ENCODE measurements at regions not wholly inside any gene's neighbourhood (a gene's known extent, or its start where the extent isn't known, plus 50 kb on each side); places are given as distances from the start of the nearest gene placed in this dataset.

GRCh38 chr3:193168931-193169330 lies 72.1 kb upstream of the PLAAT1 start (continued):
- TF ChIP-seq PBX3 (IDR thresholded peaks at IDR 0.05): no peak
- no peak for TF ChIP-seq POLR2AphosphoS5 (IDR thresholded peaks at IDR 0.05; ENCODE audit: low read depth, low read length)

GRCh38 chr3:193174140-193174539 lies 66.9 kb upstream of the PLAAT1 start:
- POLR2A ChIA-PET: no interaction called here

More at GRCh38 chr3:193174140-193174539, 66.9 kb upstream of the PLAAT1 start:
- no peaks in the 10 kb centered on the region for H3K9me2 ChIP-seq
- no peak overlapping the region for H3K9ac ChIP-seq
- H4K20me1 ChIP-seq (ENCODE audit: insufficient read depth): no peaks in the 10 kb centered on the region
- no peaks in the 10 kb centered on the region for H3F3A ChIP-seq (replicated peaks; ENCODE audit: insufficient read depth)
- no peaks in the 10 kb centered on the region for H3K36me3 ChIP-seq (replicated peaks in 1 of 2; ENCODE audit: control insufficient read depth in 1 of 2, insufficient read depth in 2 of 2, low read length in 1 of 2)
- no peak overlapping the region for H3K4me2 ChIP-seq
- DNase-seq: no peak
- WGBS (ENCODE audit: low lambda C conversion rate): 25% methylated on average over 1 of the region's 1 CpG
- H2AFZ ChIP-seq (ENCODE audit: low read depth): no peak overlapping the region
- TF ChIP-seq PBX3 (IDR thresholded peaks at IDR 0.05) (no peak), RAD21 (IDR thresholded peaks at IDR 0.05; ENCODE audit: low read length) (no peak), YY1 (IDR thresholded peaks at IDR 0.05; ENCODE audit: low read depth) (no peak), TCF12 (IDR thresholded peaks at IDR 0.05) (no peak), USF1 (IDR thresholded peaks at IDR 0.05; ENCODE audit: borderline replicate concordance, low read depth) (no peak), SMC3 (IDR thresholded peaks at IDR 0.05; ENCODE audit: low read depth, low read length) (no peak), EZH2phosphoT487 (IDR thresholded peaks at IDR 0.05; ENCODE audit: borderline replicate concordance, low read depth) (no peak), MXI1 (IDR thresholded peaks at IDR 0.05; ENCODE audit: low read depth, low read length) (no peak), EP300 (IDR thresholded peaks at IDR 0.05; ENCODE audit: borderline replicate concordance in 1 of 2, low read depth in 1 of 2, low read length in 1 of 2) (no peak), REST (IDR thresholded peaks at IDR 0.05; ENCODE audit: low read depth, low read length) (no peak), JUND (IDR thresholded peaks at IDR 0.05) (no peak), ZBTB33 (IDR thresholded peaks at IDR 0.05; ENCODE audit: borderline replicate concordance, low read depth) (no peak), FOSL2 (IDR thresholded peaks at IDR 0.05; ENCODE audit: borderline replicate concordance, low read depth) (no peak), RCOR1 (IDR thresholded peaks at IDR 0.05; ENCODE audit: low read length) (no peak)
- CTCF ChIA-PET: interaction anchor here (1.3 kb wide), 1 partner anchor 15 kb away, joined by 3 read pairs; no protein-coding TSS in a partner anchor
- H3K27ac ChIP-seq (ENCODE audit: low read depth in 2 of 2, low read length in 1 of 2): no peak overlapping the region
- H3K4me1 ChIP-seq (ENCODE audit: control insufficient read depth in 1 of 2, insufficient read depth in 2 of 2, low read depth in 1 of 2, low read length in 1 of 2): no peaks in the 10 kb centered on the region
- H3K79me2 ChIP-seq (ENCODE audit: insufficient read depth): no peaks in the 10 kb centered on the region
- H3K9me3 ChIP-seq: no peaks in the 10 kb centered on the region
- H3K4me3 ChIP-seq (ENCODE audit: low read depth in 2 of 2, low read length in 1 of 2): no peak overlapping the region
- no peaks in the 10 kb centered on the region for H3K27me3 ChIP-seq (ENCODE audit: insufficient read depth)
